GM21737 (cell line): ENCODE measurements at regions not wholly inside any gene's neighbourhood (a gene's known extent, or its start where the extent isn't known, plus 50 kb on each side); places are given as distances from the start of the nearest gene placed in this dataset.
"Not testable (repeated sequence)": the region's sequence is repeated elsewhere in the genome, so short reads cannot be mapped to it uniquely, and the experiment has no call there.

Experiments used
- ATAC-seq: cut with Tn5 transposase; IDR thresholded peaks from one replicate; pipeline ENCODE4 v1.9.1; 2021; ENCODE audit warnings: mild to moderate bottlenecking, moderate library complexity; ENCODE audit not compliant: unreplicated experiment

GRCh38 chr2:128668946-128669345, 350.3 kb upstream of the HS6ST1 start:
- ATAC-seq, result no peak

DNA sequence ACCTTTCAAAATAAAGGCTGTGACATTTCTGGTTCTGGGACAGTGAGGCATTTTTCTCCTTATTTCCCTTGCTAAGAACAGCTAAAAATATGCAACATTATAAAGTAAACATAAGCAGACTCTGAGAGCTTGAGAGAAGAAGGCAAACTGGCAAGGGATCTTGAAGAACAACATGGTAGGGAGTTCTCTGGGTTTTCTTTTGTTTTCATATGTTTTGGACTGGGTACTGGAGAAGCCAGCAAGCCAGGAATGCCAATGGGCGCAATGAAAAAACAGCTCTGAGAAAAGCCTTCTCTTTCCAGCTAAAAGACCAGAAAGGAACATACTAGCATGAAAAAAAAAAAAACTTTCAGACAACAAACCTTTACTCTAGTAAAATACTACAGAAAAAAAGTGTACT, 351.4 kb upstream of the HS6ST1 start:
- ATAC-seq, result no peak

DNA sequence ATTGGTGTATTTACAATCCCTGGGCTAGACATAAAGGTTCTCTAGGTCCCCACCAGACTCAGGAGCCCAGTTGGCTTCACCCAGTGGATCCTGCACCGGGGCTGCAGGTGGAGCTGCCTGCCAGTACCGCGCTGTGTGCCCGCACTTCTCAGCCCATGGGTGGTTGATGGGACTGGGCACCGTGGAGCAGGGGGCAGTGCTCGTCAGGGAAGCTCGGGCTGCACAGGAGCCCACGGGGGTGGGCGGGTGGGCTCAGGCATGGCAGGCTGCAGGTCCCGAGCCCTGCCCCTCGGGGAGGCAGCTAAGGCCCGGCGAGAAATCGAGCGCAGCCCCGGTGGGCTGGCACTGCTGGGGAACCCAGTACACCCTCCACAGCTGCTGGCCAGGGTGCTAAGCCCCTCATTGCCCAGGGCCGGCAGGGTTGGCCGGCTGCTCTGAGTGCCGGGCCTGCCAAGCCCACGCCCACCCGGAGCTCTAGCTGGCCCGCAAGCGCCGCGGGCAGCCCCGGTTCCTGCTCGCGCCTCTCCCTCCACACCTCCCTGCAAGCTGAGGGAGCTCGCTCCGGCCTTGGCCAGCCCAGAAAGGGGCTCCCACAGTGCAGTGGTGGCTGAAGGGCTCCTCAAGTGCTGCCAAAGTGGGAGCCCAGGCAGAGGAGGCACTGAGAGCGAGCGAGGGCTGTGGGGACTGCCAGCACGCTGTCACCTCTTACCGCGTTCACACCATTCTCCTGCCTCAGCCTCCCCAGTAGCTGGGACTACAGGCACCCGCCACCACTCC, 353.5 kb upstream of the HS6ST1 start:
- not testable (repeated sequence) for ATAC-seq

DNA sequence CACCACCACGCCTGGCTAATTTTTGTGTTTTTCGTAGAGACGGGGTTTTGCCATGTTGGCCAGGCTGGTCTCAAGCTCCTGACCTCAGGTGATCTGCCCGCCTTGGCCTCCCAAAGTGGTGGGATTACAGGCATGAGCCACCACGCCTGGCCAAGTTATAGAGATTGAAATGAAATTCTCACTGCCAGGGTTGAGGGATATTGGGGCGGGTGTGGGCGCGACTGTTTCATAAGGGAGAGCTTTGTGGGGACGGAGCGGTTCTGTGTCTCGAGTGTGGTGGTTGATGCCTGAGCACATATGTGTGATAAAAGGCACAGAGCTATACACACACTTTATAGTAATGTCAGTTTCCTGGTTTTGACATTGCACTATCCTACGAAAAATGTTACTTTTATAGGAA, 361.0 kb upstream of the HS6ST1 start:
- not testable (repeated sequence) for ATAC-seq

- no peak for ATAC-seq
Observed at GRCh38 chr2:128681507-128681906, 362.8 kb upstream of the HS6ST1 start.

- ATAC-seq, result no peak
Observed at GRCh38 chr2:128682266-128682665, 363.6 kb upstream of the HS6ST1 start.

DNA sequence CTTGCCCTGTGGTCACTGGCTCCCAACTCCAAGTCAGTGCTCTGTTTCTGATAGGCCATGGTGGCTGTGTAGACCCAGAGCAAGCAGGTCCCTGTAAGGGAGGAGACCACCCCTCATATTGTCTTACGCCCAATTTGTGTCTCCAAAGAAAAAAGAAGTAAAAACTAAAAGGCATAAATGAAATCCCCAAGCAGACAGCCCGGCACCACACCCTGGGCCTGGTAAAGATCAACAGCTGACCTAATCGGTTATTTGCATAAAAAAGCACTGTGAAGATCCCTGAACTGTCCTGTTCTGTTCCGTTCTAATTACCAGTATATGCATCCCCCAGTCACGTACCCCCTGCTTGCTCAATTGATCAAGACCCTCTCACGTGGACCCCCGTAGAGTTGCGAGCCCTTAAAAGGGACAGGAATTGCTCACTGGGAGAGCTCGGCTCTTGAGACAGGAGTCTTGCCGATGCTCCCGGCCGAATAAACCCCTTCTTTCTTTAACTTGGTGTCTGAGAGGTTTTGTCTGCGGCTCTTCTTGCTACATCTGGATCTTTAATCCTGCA, 364.1 kb upstream of the HS6ST1 start:
- ATAC-seq, result no peak

GRCh38 chr2:128684523-128684922, 365.9 kb upstream of the HS6ST1 start:
- ATAC-seq, result no peak

DNA sequence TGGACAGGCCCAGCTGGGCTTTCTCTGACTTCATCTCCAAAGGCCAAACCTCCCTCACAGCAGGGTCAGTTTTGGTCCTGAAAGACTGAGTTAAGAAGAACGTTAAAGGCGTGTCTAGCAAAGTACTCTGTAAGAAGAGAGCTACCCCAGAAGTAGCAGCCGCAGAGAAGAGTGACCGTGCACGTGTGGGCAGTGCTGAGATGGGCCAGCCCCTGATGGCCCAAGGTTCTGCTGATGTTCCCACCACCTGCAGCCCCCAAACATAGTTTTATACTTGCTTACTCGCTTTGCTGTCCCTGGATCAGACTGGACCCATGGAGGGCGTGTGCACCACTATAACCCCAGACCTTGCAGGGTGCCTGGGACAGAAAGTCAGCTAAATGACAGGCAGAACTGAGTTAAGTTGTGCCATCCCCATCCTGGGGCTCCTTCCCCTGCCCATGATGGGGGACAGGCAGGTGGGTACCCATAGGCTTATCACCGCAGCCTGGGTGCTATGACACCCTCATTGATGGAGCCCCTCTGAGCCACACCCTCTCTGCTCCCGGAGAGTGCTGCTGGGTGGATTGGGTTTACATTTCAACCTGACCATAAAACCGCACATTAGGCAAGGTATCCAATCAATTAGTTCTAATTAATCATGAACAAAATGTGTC, 367.3 kb upstream of the HS6ST1 start:
- no peak for ATAC-seq

GRCh38 chr2:128686497-128686859, 367.8 kb upstream of the HS6ST1 start:
- ATAC-seq, result no peak

- no peak for ATAC-seq
Observed at GRCh38 chr2:128686881-128687555, 368.4 kb upstream of the HS6ST1 start.

DNA sequence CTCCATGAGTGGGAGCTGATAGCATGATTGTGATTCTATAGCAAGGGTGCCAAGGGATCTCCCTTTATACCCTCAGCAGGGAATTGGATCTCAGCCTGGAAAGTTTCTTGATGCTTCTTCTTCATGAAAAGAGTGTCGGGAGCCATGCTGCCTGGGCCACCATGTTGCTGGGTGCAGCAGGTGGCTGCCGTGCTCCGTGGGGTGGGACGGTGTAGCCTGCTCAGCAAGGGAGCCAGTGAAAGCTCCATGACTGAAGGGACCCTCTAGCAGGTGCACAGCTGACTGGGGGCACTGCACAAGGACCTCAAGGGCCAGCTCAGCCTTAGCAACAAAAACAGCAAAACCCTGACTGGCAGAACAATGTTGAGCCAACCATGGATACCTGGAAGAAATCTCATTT, 368.9 kb upstream of the HS6ST1 start:
- no peak for ATAC-seq

DNA sequence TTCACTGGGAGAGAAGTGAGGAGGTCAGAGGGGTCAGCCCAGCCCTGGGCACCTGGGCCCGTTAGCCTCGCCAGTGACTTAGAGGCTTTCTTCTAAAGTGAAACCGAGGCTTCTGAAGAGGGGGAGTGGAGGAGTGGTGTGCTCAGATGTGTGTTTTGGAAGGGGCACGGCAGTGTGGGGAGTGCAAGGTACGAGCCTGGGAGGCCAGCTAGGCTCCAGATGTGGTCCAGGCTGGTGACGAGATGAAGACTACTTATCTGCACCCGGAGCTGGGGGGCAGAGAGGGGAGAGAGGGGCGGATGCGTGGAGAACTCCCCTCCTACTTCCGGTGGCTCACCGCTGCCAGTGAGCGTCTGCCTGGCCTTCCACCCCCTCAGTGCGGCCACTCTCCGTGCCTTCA, 371.3 kb upstream of the HS6ST1 start:
- no peak for ATAC-seq

GRCh38 chr2:128690431-128690830, 371.8 kb upstream of the HS6ST1 start:
- ATAC-seq, result no peak

- no peak for ATAC-seq
Observed at GRCh38 chr2:128690869-128691268, 372.2 kb upstream of the HS6ST1 start.

DNA sequence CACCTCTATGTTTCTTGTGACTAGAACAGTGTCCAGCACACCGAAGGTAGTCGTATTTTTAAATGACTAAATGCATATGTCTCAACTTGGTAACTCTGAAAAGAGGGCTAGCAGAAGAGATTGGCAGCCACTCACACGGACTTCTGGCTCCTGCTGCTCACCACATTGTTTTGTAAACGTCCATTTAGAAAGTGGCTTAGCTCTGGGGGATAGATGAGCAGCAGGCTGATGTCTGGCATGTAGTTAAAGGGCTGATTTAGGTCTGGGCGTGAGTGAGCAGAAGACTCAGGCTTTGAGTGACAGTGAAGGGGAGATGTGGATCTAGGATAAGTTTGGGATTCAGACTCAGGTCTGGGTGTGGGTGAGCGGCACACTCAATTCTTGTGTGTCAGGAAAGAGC, 372.9 kb upstream of the HS6ST1 start:
- ATAC-seq, result no peak

- ATAC-seq, result no peak
Observed at GRCh38 chr2:128692895-128693742, 374.5 kb upstream of the HS6ST1 start.

DNA sequence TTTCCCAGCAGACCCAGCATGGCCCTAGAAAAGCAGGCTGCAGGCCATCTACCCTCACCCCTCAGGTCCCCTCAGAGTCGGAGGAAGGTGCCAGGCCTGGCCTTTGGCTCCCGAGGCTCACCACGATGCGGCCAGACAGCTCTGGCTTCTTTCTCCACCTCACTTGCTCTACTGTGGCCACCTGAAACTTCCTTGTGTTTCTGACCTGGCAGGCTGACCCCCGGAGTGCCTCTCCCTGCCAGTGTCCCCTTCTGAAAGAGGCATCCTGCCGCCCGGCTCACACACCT, 375.0 kb upstream of the HS6ST1 start:
- ATAC-seq, result no peak

DNA sequence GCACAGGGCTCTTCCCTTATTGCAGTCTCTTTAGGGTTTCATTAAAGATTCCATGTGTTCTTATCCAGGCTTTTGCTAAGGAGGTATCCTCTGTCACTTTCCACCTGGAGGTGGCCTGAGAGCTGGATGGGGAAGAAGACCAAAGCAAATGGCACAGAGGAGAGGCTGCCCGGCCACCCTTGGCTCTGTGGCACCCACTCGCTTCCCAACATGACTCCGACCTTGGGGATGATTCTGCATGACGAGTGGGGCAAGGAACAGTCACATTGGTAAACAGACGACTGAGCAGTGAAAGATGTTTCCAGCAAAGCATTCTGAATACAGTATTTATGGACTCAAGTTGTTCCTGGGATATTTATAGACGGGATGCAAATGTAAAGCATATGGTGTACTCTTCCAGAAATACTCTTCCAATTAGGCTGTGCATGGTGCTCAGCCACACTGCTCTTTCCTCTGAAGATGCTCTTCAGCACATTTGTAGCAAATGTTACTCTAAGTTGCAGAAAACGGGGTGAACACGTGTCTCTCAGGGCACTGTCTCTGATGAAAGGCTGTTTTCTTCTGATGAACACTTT, 377.1 kb upstream of the HS6ST1 start:
- ATAC-seq, result no peak

- ATAC-seq, result no peak
Observed at GRCh38 chr2:128696421-128696820, 377.8 kb upstream of the HS6ST1 start.

- no peak for ATAC-seq
Observed at GRCh38 chr2:128701418-128701817, 382.8 kb upstream of the HS6ST1 start.
